T-cell (primary cell): ENCODE measurements at regions not wholly inside any gene's neighbourhood (a gene's known extent, or its start where the extent isn't known, plus 50 kb on each side); places are given as distances from the start of the nearest gene placed in this dataset.
"Not testable (repeated sequence)": the region's sequence is repeated elsewhere in the genome, so short reads cannot be mapped to it uniquely, and the experiment has no call there.

ENCODE experiments used
- ATAC-seq, 4 experiments: fragments of 200-7000 bp in 3 of 4; fragments of 150-1000 bp in 1 of 4; cut with Tn5 transposase; replicated peaks in 1 of 4; 1 replicate in 3 of 4; 2 replicates in 1 of 4; pipeline ENCODE4 v1.10.0; 2021; ENCODE audit warnings: moderate library complexity in 3 of 4, mild to moderate bottlenecking in 2 of 4, moderate number of reproducible peaks in 1 of 4
- CTCF ChIA-PET, 2 donors: fragments of 300-600 bp; sonication (Branson Sonifier 250); formaldehyde crosslinking; loops; one replicate each; lab custom pipeline; 2022; ENCODE audit warnings: antibody characterized with exemption in 2 of 2; lab: Charles Lee
- POLR2A ChIA-PET, 2 donors: fragments of 300-600 bp; sonication (Branson Sonifier 250); formaldehyde crosslinking; loops; one replicate each; lab custom pipeline; 2022; ENCODE audit warnings: antibody characterized with exemption in 2 of 2; lab: Charles Lee
- DNase-seq, 35 experiments: peaks; one replicate each; pipeline versions ENCODE4 v3.0.0 to v3.0.0-alpha.2; 2013 to 2023
- H3K27ac ChIP-seq: one replicate; pipeline ENCODE4 v1.5.1; 2013; ENCODE audit warnings: low read length
- H3K27me3 ChIP-seq, 2 experiments: replicated peaks in 1 of 2; 1 replicate in 1 of 2; 2 replicates in 1 of 2; pipeline versions ENCODE4 v1.6.1 to v1.7.0; 2013; ENCODE audit warnings: low read length in 1 of 2, mixed read lengths in 1 of 2; ENCODE audit not compliant: control insufficient read depth in 2 of 2, insufficient read depth in 2 of 2; ENCODE audit errors: extremely low read depth in 1 of 2
- H3K36me3 ChIP-seq, 2 donors: 1 replicate in 1 of 2; 2 replicates in 1 of 2; pipeline versions ENCODE4 v1.6.1 to v1.7.0; 2013; ENCODE audit warnings: low read length in 1 of 2; ENCODE audit not compliant: control insufficient read depth in 2 of 2, insufficient read depth in 1 of 2; ENCODE audit errors: extremely low read depth in 1 of 2
- H3K4me1 ChIP-seq, 2 experiments: 1 replicate in 1 of 2; 2 replicates in 1 of 2; pipeline versions ENCODE4 v1.6.1 to v1.7.0; 2013; ENCODE audit warnings: low read length in 2 of 2, mixed read lengths in 1 of 2; ENCODE audit not compliant: insufficient read depth in 2 of 2, control insufficient read depth in 1 of 2; ENCODE audit errors: extremely low read depth in 1 of 2
- H3K4me3 ChIP-seq, 2 donors: 1 replicate in 1 of 2; 2 replicates in 1 of 2; pipeline versions ENCODE4 v1.5.1 to v1.7.0; 2013; ENCODE audit warnings: mild to moderate bottlenecking in 2 of 2, low read length in 1 of 2, moderate library complexity in 1 of 2; ENCODE audit not compliant: control insufficient read depth in 1 of 2; ENCODE audit errors: extremely low read depth in 1 of 2
- H3K9me3 ChIP-seq: 2 replicates; pipeline ENCODE4 v1.7.0; 2013
- H3K27ac Mint-ChIP-seq, 2 donors: one replicate each; pipeline ENCODE4 v1.8.0; 2020 to 2021; ENCODE audit warnings: mild to moderate bottlenecking in 2 of 2, mixed read lengths in 2 of 2
- H3K27me3 Mint-ChIP-seq, 2 donors: one replicate each; pipeline ENCODE4 v1.8.0; 2021 to 2022; ENCODE audit warnings: mixed read lengths in 2 of 2
- H3K36me3 Mint-ChIP-seq: one replicate; pipeline ENCODE4 v1.8.0; 2021; ENCODE audit warnings: mixed read lengths
- H3K4me1 Mint-ChIP-seq, 3 donors: one replicate each; pipeline ENCODE4 v1.8.0; 2020 to 2022; ENCODE audit warnings: mixed read lengths in 3 of 3, mild to moderate bottlenecking in 1 of 3
- H3K4me3 Mint-ChIP-seq, 3 donors: one replicate each; pipeline ENCODE4 v1.8.0; 2020 to 2022; ENCODE audit warnings: mild to moderate bottlenecking in 3 of 3, mixed read lengths in 3 of 3, moderate library complexity in 3 of 3
- H3K9me3 Mint-ChIP-seq, 3 donors: one replicate each; pipeline ENCODE4 v1.8.0; 2020 to 2022; ENCODE audit warnings: mixed read lengths in 3 of 3
- WGBS: methylation state at CpG from one replicate; pipeline ENCODE4 v1.1.5; 2013; ENCODE audit warnings: missing lambda C conversion rate; ENCODE audit not compliant: insufficient coverage; 5-methylcytosine and 5-hydroxymethylcytosine counted together

GRCh38 chr5:71404936-71405335 lies 50.5 kb upstream of the BDP1 start:
- peaks cover 4 to 12% of the 10 kb centered on the region in 2 donors for H3K27me3 Mint-ChIP-seq
- H3K4me3 Mint-ChIP-seq, H3K36me3 Mint-ChIP-seq, H3K4me1 Mint-ChIP-seq, H3K9me3 ChIP-seq, H3K27me3 ChIP-seq, H3K4me3 ChIP-seq, CTCF ChIA-PET, DNase-seq, POLR2A ChIA-PET, H3K27ac Mint-ChIP-seq, H3K9me3 Mint-ChIP-seq, H3K4me1 ChIP-seq, H3K27ac ChIP-seq, ATAC-seq, H3K36me3 ChIP-seq: not testable (repeated sequence)
- no CpG with 5 or more reads among the region's 2 CpGs for WGBS
